HG02852 (cell line): ENCODE measurements at regions not wholly inside any gene's neighbourhood (a gene's known extent, or its start where the extent isn't known, plus 50 kb on each side); places are given as distances from the start of the nearest gene placed in this dataset.

Experiments
- ATAC-seq: cut with Tn5 transposase; IDR thresholded peaks from one replicate; pipeline ENCODE4 v1.9.1; 2021; ENCODE audit warnings: mild to moderate bottlenecking, moderate library complexity; ENCODE audit not compliant: unreplicated experiment

- no peak for ATAC-seq
Observed at GRCh38 chr7:115153176-115153575, 231.3 kb downstream of the MDFIC start.

DNA sequence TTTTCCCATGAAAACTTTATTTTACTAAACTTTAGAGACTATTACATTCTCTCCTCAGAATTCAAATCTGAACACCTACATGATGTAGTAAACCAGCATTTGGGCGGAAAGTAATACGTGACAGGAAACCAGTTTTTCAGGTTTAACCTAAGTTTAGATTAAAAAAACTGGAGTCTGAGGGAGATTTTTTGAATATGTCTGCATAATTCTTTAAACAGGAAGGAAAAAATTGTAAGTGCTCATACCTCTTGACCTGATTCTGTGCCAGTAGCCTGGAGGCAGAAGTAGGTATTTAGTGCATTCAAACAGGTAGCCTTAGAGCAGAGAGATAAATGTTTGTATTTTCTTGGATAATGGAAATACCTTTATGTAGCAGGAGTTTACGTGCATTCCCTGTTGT is 224.3 kb downstream of the MDFIC start:
- ATAC-seq = no peak

- ATAC-seq = peak; percentile 92
Observed at GRCh38 chr7:115145512-115145911, 223.6 kb downstream of the MDFIC start.

DNA sequence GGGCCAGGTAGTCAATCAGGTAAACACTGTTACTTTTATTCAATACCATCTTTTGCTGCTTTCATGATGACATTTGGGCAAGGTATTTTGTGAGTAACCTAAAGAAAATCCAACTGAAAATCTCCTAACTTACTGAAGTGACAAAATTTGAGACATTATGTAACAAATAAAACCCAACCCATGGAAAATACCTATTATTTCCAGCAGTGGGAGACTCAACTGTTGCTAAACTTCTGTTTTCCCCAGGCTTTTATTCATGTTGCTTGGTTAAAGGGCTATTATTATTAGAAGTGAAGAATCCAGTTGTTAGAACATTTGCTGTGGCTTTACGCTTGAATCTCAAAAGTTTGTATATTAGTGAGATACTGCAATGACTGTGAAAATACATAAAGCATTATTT is 215.9 kb downstream of the MDFIC start:
- ATAC-seq = no peak

GRCh38 chr7:115136796-115137443 is 215.0 kb downstream of the MDFIC start:
- ATAC-seq = no peak

- peak; percentile 96 for ATAC-seq
Observed at GRCh38 chr7:115135769-115136410, 214.0 kb downstream of the MDFIC start.

GRCh38 chr7:115135146-115135545 is 213.3 kb downstream of the MDFIC start:
- ATAC-seq = no peak

GRCh38 chr7:115133248-115133647 is 211.4 kb downstream of the MDFIC start:
- no peak for ATAC-seq

- ATAC-seq = no peak
Observed at GRCh38 chr7:115132096-115132495, 210.2 kb downstream of the MDFIC start.

DNA sequence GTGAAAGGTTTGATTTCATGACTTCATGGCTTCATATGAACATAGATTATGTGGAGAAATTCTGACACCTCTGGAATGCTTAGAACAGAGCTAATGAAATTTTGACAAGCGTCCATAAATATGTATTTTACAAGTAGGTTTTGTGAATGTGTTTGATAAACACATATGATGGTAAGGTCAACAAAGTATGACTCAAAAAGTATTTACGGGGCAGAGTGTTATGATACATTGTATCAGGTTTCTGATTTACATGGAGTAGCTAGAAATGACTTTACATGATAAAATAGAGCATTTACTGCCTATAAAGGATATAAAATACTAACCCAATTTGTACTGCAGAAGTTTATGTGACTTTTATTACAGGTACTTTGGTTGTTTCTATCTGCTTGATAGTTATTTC is 206.3 kb downstream of the MDFIC start:
- no peak for ATAC-seq

GRCh38 chr7:115127399-115128021 is 205.6 kb downstream of the MDFIC start:
- ATAC-seq = no peak

GRCh38 chr7:115125750-115126149 is 203.9 kb downstream of the MDFIC start:
- no peak for ATAC-seq

- no peak for ATAC-seq
Observed at GRCh38 chr7:115125312-115125711, 203.4 kb downstream of the MDFIC start.

GRCh38 chr7:115124409-115124939 is 202.6 kb downstream of the MDFIC start:
- no peak for ATAC-seq

GRCh38 chr7:115123441-115123840 is 201.5 kb downstream of the MDFIC start:
- no peak for ATAC-seq

- no peak for ATAC-seq
Observed at GRCh38 chr7:115122388-115122787, 200.5 kb downstream of the MDFIC start.

- ATAC-seq = no peak
Observed at GRCh38 chr7:115117748-115118147, 195.9 kb downstream of the MDFIC start.

DNA sequence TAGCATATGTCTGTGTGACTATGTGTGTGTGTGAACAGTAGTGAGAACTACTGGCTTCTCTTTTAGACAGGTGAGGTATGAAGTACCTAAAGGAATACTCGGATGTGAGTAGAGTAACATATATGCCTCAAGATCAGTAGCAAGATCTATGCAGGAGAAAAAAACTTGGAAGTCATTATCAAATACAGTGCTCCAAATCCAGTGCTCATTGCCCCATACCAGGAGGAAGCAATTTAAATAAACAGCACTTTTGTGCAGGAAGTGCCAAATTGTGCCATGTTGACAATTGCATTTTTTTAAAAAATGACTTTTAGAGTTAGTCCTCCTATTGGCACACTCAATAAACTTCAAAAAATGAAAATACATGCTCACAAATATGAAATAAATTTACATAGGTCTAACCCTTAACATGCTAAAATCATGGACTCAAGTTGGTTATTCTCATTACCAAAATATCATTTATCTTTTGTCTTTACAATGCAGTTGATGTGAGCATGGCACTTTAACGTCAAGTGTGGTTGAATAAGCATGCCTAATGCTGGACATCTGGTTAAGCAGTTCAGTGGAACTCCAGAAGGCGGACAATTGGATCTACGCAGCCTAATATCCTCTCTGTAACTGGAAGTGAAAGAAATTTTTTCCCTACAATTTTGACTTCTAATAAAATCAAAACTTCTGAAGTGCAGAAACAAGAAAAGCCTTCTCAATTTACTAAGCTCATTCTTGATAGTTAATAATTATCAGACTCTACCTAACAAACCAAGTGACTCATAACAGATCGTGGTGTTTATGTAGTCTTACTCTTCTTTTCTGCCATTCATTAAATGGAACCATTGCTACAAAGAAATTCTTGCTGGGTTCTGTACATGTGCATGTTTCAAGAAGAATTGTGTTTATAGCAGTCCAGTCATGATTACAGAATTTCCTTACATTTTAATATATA is 195.2 kb downstream of the MDFIC start:
- ATAC-seq = no peak

DNA sequence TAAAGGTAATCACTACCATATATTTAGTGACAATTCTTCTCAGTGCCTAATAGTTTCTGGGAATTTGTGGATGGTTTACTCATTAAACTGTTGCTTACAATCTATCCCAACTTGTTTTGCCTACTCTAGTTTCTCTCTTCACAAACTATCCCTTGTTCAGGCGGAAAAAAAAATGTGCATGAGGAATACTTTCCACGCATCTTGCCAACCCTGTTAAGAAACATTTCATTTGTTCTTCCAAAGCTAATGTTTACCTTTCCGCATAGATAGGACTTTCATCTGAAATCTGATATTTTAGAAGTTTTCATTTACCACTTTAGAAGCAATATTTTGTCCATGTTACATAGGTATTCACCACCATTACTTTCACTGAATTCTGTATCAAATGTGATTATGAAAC is 191.9 kb downstream of the MDFIC start:
- no peak for ATAC-seq

DNA sequence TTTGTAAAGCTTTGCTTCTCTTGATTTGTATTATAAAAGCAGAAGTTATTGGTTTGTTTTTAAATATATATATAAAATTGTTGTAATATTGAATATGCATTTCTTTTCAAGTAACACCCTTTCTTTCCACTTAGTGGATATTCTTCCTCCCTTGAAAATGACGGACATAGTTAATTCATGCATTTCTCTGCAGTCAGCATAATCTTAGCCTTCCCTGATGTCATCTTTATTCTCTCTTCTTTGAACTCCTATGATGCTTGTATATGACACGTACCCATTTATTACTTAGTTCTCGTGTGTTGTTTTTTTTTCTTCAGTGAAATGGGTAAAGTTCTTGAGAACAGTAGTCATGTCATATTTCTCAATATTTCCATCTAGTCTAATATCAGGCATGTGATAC is 191.2 kb downstream of the MDFIC start:
- no peak for ATAC-seq

DNA sequence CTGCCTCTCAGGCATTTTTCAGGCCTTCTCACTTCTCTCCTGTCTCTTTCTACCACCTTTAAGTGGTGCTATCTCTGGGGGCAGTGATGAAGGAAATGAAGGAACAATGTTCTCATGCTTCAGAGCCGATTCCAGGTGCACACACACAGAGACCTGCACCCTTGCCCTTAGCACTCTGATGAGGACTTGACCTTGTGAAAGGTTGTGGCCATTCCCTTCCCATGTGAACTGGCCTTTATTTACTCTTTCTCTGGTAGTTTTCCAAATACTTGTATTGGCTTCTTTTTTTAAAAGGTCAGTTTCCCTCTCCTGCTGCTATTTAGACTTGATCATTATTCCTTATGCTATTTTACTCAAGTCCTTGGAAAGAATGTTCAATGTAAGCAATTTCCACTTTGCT is 188.6 kb downstream of the MDFIC start:
- ATAC-seq = no peak
